GM18867 (cell line): ENCODE measurements at regions not wholly inside any gene's neighbourhood (a gene's known extent, or its start where the extent isn't known, plus 50 kb on each side); places are given as distances from the start of the nearest gene placed in this dataset.

Source experiments
- ATAC-seq: cut with Tn5 transposase; IDR thresholded peaks from one replicate; pipeline ENCODE4 v1.9.1; 2021; ENCODE audit warnings: mild to moderate bottlenecking, moderate library complexity; ENCODE audit not compliant: unreplicated experiment

- no peak for ATAC-seq
These were observed 1417.4 kb downstream of the TBC1D22A start for GRCh38 chr22:48179571-48180546.

DNA sequence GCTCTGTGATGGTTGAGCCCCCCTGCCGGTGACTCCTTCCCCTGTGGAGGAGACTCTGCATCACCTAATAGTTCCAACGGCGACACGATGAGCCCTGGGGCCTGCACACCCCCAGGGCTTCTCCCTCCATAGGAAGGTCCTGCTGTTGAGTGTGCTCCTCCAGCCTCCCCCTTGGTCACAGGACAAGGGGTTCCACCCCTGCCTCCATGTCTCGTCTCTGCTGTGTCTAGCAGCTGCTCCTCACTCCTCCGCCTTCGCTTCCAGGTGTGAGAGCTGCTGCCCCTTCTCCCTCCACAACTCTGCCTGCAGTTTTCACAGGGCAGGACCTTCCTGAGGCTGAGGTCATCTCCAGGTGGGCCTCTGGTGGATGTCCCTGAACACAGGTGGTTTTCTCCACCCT, 1416.1 kb downstream of the TBC1D22A start:
- ATAC-seq, result no peak

DNA sequence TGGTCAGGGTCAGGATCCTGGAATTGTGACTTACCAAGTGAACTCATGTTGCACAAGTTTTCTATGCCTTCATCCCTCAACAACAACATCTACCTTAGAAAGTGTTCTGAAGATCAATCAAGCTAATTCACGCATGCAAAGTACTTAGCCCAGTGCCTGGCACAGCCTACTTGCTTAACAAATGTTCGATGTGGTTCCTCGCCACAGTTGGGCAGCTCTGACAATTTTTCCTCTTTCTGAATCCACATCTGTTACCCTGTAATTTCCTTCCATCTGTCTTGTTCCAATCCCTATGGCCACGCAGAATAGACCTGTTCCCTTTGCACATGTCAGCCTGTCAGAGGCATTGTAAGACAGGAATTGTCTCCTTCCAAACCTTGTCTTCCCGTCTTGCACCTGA, 1415.2 kb downstream of the TBC1D22A start:
- no peak for ATAC-seq

DNA sequence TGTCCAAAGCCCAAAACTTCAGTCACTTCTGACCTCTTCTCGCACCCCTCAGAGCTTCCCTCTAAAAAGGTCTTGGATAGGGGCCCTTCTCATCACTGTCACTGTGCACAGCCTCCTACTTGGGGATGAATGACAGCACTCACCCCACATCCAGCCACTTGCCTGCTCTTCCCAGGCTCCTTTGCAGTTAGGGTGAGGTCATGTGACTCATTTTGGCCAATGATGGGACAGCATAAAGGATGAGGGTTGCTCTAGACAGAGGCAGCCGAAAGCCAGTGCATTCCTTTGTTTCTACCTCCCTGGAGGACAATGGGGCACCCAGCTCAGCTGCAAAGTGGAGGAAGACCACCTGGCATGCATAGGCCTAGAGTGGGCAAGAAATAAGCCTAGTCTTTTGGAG, 1413.3 kb downstream of the TBC1D22A start:
- ATAC-seq, result no peak

DNA sequence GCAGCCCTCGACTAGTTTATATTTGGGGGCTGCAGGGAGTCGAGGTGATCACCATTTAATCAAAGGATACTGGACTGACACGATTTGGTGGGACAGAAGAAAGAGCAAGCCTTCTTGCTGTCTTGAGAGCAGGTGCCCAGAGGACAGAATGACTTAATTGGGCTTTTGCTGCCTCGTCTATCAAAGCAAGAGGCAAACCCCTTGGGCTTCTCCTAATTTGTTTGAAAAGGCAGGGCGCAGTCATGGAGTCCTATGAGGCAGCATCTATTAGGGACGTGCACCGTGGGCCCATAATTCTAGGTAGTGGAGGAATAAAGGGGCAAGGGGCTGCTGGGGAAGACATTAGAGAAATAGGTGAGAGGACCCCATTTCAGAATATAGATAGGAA, 1411.3 kb downstream of the TBC1D22A start:
- ATAC-seq, result no peak

DNA sequence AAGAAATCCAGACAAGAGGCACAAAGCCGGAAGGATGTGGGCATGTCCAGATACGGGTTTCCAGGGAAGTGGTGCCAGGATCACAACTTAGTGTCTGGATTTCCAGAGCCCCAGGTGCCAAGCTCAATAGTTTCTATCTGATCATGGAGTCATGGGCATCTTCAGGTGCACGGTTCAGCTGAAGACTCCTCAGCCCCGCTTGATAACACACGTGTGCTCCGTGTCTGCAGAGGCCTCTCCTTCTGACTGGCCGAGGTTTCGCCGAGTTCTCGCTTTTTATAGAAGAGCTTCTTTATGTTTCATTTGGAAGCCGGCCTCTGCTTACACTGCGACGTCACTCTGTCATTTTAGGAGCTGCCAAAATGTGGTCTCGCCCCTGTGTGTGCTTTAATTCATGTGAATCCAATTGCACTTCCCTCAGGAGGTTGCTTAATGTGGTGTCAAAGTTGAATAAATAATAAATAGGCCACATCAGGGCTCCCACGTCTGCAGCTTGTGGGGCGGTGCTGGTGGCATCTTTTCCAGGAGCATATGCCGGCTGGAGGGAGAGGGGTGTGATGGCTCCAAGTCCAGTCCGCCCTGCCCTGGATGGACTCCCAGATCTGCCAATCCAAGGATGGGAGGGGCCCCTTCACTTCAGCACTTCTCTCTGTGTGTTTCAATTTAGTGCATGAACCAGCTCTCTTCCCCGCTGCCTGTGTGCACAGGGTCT, 1410.8 kb downstream of the TBC1D22A start:
- ATAC-seq, result no peak

GRCh38 chr22:48171271-48171691, 1408.8 kb downstream of the TBC1D22A start:
- ATAC-seq, result no peak

- no peak for ATAC-seq
These were observed 1406.8 kb downstream of the TBC1D22A start for GRCh38 chr22:48169227-48169626.

DNA sequence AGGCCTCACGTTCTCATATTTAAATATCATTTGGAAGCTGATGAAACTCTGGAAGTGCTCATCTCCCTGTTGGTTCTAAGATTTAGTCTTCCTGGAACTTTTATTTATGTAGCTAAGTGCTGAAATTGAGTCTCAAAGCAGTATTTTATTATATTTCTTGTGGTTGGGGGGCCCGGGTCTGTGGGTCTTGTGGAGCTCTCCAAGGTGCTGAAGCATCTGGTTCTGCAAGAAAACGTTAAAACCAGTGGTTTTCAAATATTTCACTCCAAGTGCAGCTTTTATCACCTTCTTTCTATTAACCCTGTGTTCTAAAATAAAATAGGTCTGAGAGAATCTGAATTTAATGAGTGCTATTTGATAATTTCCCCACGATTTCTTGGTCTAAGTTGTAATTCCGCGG, 1404.8 kb downstream of the TBC1D22A start:
- no peak for ATAC-seq

DNA sequence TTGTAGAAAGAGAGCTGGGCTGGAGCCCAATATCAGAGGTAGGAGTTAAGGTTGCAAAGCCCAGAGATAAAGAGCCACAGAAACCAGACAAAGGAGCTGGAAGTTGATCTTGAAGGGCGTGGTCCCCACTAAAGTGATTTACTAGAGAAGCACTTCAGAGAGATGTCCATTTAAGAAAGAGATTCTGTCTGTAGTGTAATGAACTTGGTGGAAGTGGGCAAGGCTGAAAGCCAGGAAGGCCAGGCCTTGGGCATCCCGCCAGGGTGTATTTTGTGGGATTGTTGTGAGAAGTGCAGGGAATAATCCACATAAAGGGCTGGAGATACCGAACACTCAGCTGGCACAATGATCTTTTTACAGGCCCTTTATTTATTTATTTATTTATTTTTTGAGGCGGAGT, 1398.8 kb downstream of the TBC1D22A start:
- ATAC-seq, result no peak

DNA sequence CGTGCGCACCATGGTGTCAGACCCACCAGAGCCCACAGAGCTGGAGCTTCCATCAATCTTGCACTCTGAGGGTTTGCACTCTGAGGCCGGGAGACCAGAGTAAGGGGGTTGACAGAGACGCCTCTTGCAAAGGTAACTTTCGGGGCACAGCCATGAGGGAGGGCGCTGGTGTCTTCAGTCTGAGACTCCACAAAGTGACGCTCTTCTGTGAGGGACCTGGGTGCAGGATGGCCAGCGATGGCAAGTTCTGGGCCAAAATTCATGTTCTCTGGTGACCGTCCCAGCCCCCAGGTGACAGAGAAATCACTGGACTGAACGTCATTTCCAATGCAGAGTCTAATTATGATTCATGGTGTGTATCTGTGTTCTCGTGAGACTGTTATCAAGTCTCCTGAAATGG, 1395.2 kb downstream of the TBC1D22A start:
- ATAC-seq, result no peak

- no peak for ATAC-seq
These were observed 1394.3 kb downstream of the TBC1D22A start for GRCh38 chr22:48156603-48157355.

DNA sequence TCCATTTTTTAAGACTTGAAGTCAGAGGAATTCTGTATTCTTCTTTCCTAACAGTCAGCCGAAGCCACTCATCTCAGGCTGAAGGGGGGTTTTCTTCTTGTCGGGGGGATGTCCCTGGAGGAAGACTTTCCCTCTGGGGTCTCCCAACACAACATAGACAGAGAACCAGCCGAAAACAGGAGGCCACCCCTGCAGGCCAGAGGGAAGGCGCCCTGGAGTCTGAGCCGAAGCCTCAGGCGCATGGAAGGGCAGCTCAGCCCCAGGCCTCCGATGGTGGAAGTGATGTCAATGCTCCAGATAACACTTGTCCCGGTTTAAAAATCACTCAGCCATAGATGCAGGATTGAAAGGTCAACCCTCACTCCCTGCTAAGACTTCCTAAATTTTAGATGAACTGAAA, 1393.0 kb downstream of the TBC1D22A start:
- no peak for ATAC-seq

GRCh38 chr22:48154943-48155240, 1392.4 kb downstream of the TBC1D22A start:
- no peak for ATAC-seq

- no peak for ATAC-seq
These were observed 1391.9 kb downstream of the TBC1D22A start for GRCh38 chr22:48154169-48154942.

DNA sequence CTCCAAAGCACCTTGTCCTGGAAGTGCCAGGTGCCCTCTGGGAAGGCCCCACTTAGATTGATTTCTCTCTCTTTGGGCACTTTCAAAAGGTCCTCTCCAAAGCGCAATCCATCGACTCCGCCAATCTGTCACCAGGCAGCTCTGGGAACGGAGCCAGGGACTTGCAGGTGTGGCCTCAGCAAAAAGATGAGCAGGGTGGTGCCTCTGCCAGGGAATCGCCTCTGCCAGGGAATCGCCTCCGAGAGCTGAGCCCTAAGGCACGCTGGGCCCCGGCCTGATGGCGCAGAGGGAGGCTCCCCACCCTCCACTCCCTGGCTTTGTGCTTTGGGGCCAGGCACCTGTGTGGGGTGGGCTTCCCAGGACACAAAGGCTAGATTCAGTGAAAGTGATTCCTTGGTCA, 1391.3 kb downstream of the TBC1D22A start:
- no peak for ATAC-seq

- ATAC-seq, result no peak
These were observed 1390.5 kb downstream of the TBC1D22A start for GRCh38 chr22:48152916-48153315.

DNA sequence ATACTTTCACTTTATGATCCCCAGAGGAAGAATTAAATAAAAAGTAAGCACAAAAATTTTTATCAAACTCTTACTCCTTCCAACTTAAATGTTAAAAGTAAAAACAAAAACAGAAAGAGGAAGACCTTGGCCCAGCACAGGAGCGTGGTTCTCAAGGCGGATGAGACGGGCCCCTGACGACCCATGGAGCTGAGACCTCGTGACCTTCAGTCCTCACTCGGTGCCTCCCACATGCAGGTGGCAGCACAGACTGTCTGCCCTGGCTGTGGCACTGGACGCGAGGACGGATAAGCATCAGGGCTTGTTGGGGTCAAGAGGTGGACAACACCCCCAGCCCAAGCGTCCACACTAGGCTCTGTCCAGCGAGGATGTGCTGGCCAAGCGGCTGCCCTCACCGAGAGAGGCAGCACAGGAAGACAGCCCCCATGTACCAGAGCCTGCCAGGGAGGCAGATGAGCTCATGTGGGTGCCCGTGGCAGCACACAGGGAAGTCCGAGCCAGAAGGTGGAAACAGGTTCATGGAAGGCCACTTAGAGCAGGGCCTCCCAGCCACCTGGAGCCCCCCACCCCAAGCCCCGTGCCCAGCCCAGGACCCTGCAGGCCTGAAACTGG, 1389.8 kb downstream of the TBC1D22A start:
- ATAC-seq, result no peak

DNA sequence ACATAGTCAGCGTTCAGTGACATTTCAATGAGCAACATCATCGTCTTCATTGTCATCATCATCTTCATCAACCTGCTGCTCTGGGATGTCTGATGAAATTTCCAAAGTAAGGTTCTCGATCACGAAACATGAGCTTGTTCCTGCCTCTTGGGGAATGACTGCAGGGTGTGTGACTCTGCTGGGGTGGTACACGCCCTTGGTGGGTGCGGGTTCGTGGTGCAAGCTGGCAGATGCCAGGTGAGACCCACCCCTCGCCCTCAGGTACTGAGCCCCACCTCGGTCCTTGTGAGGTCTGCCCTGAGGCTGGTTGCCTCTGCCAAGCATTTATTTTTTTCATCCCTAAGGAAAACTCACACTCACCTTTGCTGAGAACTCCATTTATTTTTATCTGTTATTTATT, 1389.2 kb downstream of the TBC1D22A start:
- no peak for ATAC-seq

- ATAC-seq, result no peak
These were observed 1385.4 kb downstream of the TBC1D22A start for GRCh38 chr22:48147831-48148230.
